OCI-LY7 (cell line): ENCODE measurements at regions not wholly inside any gene's neighbourhood (a gene's known extent, or its start where the extent isn't known, plus 50 kb on each side); places are given as distances from the start of the nearest gene placed in this dataset.

Experiments used
- BruUV-seq: library from RNA; stranded (reverse); fragments of 400-500 nt; replicated peaks from 2 replicates; lab custom pipeline; 2021; lab: Mats Ljungman, UMichigan
- CTCF ChIA-PET: fragments of 300-600 bp; sonication (Branson Sonifier 250); formaldehyde crosslinking; loops from one replicate; lab custom pipeline; 2022; ENCODE audit warnings: antibody characterized with exemption; ENCODE audit not compliant: unreplicated experiment; lab: Charles Lee
- POLR2A ChIA-PET: fragments of 300-600 bp; sonication (Branson Sonifier 250); formaldehyde crosslinking; loops from one replicate; lab custom pipeline; 2022; ENCODE audit warnings: antibody characterized with exemption; lab: Charles Lee
- DNase-seq: peaks from one replicate; pipeline ENCODE4 v3.0.0-alpha.2; 2015; ENCODE audit warnings: low spot score
- H2AFZ ChIP-seq: fragments of 200-600 bp; sonication (generic), shearing (Covaris generic); 2 replicates; pipeline ENCODE4 v1.6.1; 2014; ENCODE audit warnings: mild to moderate bottlenecking, antibody characterized with exemption, low read length, moderate library complexity
- H3K27ac ChIP-seq: fragments of 200-600 bp; sonication (generic); 2 replicates; pipeline ENCODE4 v1.5.1; 2014; ENCODE audit warnings: mixed run types, low read depth, mild to moderate bottlenecking, moderate library complexity, low read length, inconsistent platforms; ENCODE audit not compliant: poor library complexity, severe bottlenecking
- H3K36me3 ChIP-seq: fragments of 200-600 bp; sonication (generic); 2 replicates; pipeline ENCODE4 v1.6.1; 2014; ENCODE audit warnings: mild to moderate bottlenecking, antibody characterized with exemption, low read length, moderate library complexity, mixed read lengths; ENCODE audit not compliant: insufficient read depth
- H3K4me1 ChIP-seq: fragments of 200-600 bp; sonication (generic); 2 replicates; pipeline ENCODE4 v1.5.1; 2014; ENCODE audit warnings: mild to moderate bottlenecking, low read length; ENCODE audit not compliant: insufficient read depth, poor library complexity, severe bottlenecking
- H3K4me2 ChIP-seq: fragments of 200-600 bp; sonication (generic); 2 replicates; pipeline ENCODE4 v1.6.1; 2014; ENCODE audit warnings: mild to moderate bottlenecking, low read length
- H3K4me3 ChIP-seq: fragments of 200-600 bp; sonication (generic); 2 replicates; pipeline ENCODE4 v1.5.1; 2014; ENCODE audit warnings: mild to moderate bottlenecking, low read depth, low read length; ENCODE audit not compliant: poor library complexity, severe bottlenecking
- H3K79me2 ChIP-seq: fragments of 200-600 bp; sonication (generic); 2 replicates; pipeline ENCODE4 v1.6.1; 2016; ENCODE audit warnings: low read depth, mild to moderate bottlenecking, low read length, moderate library complexity, mixed read lengths; ENCODE audit not compliant: insufficient read depth
- H3K9me2 ChIP-seq: fragments of 200-600 bp; sonication (generic); 2 replicates; pipeline ENCODE4 v1.6.1; 2016; ENCODE audit warnings: mild to moderate bottlenecking, low read length, mixed read lengths; ENCODE audit not compliant: insufficient read depth
- H3K9me3 ChIP-seq: fragments of 200-600 bp; sonication (generic); 2 replicates; pipeline ENCODE4 v1.6.1; 2014; ENCODE audit warnings: mild to moderate bottlenecking, mixed run types, low read length, mixed read lengths
- H4K20me1 ChIP-seq: fragments of 200-600 bp; sonication (generic); 2 replicates; pipeline ENCODE4 v1.6.1; 2014; ENCODE audit warnings: mild to moderate bottlenecking, antibody characterized with exemption, low read length, moderate library complexity, mixed read lengths; ENCODE audit not compliant: insufficient read depth
- EZH2phosphoT487 ChIP-seq: fragments of 200-600 bp; sonication (generic); IDR thresholded peaks from 2 replicates; pipeline ENCODE4 v1.6.1; 2018; ENCODE audit warnings: low read depth, borderline replicate concordance, mild to moderate bottlenecking, mixed run types, antibody characterized with exemption, low read length, moderate library complexity, mixed read lengths
- intact Hi-C: fragments of 100-400 bp; cut with micrococcal nuclease; formaldehyde crosslinking; loops from one replicate; pipeline ENCODE4 v1.10.0; 2022; ENCODE audit not compliant: unreplicated experiment
- TF ChIP-seq, protein P1 (sequence below): fragments of 200-600 bp; sonication (generic); conservative IDR thresholded peaks from 2 replicates; pipeline ENCODE4 v1.5.1; 2014; ENCODE audit warnings: mild to moderate bottlenecking, antibody characterized with exemption, low read length, moderate library complexity, mixed read lengths

DNA sequence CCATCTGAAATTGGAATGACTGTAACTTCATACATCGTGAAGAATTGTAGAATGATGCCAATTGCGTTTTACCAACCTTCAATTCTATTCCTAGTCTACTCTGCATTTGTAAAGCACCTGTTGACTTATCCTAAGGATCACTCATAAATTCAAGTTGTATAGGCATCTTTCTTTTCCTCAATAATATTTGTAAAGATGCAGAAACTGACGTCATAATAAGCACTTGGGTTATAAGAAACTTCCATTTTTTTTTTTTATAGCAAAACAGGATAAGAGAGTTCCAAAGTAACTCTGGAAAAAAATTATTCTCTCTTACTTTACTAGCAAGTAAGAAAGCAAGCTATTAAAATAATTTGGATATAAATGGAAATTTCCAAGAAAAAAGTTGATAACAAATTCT, 1377.4 kb upstream of the ACVR2A start:
- no peak overlapping the region for H3K27ac ChIP-seq
- POLR2A ChIA-PET, result no interaction called here
- CTCF ChIA-PET, result no interaction called here
- no peaks in the 10 kb centered on the region for H3K36me3 ChIP-seq
- no TSS peak for BruUV-seq
- H3K4me2 ChIP-seq, result no peak overlapping the region
- intact Hi-C loops, result no loop called here
- H3K4me1 ChIP-seq, result no peaks in the 10 kb centered on the region
- no peaks in the 10 kb centered on the region for H4K20me1 ChIP-seq
- no peaks in the 10 kb centered on the region for H3K79me2 ChIP-seq
- no peak for TF ChIP-seq EZH2phosphoT487
- TF ChIP-seq, protein P1, sequence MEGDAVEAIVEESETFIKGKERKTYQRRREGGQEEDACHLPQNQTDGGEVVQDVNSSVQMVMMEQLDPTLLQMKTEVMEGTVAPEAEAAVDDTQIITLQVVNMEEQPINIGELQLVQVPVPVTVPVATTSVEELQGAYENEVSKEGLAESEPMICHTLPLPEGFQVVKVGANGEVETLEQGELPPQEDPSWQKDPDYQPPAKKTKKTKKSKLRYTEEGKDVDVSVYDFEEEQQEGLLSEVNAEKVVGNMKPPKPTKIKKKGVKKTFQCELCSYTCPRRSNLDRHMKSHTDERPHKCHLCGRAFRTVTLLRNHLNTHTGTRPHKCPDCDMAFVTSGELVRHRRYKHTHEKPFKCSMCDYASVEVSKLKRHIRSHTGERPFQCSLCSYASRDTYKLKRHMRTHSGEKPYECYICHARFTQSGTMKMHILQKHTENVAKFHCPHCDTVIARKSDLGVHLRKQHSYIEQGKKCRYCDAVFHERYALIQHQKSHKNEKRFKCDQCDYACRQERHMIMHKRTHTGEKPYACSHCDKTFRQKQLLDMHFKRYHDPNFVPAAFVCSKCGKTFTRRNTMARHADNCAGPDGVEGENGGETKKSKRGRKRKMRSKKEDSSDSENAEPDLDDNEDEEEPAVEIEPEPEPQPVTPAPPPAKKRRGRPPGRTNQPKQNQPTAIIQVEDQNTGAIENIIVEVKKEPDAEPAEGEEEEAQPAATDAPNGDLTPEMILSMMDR, result no peak
- no peak for DNase-seq
- no peaks in the 10 kb centered on the region for H3K9me3 ChIP-seq
- no peak overlapping the region for H3K4me3 ChIP-seq
- no peaks in the 10 kb centered on the region for H3K9me2 ChIP-seq
- no peak overlapping the region for H2AFZ ChIP-seq

DNA sequence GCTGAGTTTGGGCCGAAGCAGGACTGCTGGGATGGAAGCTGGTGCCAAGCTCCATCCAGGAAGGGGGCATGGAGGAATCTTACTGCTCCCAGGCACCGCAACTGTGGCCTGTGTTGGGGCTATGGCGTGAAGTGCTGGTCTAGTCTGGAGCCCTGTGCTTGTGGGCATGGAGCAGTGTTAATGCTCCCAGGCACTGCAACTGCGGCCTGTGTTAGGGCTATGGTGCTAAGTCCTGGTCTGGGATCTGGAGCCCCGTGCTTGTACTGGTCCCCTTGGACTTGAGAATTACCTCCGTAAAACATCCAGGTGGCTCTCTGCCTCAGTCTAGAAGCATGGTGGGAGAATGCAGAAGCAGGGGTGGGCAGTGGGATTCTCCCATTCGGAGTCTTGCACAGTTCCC, 1379.4 kb upstream of the ACVR2A start:
- Histone ChIP-seq H3K79me2 (no peaks in the 10 kb centered on the region), H3K9me3 (no peaks in the 10 kb centered on the region), H3K36me3 (no peaks in the 10 kb centered on the region), H2AFZ (no peak overlapping the region), H3K4me2 (no peak overlapping the region), H3K4me3 (no peak overlapping the region), H3K4me1 (no peaks in the 10 kb centered on the region), H3K9me2 (no peaks in the 10 kb centered on the region), H3K27ac (no peak overlapping the region), H4K20me1 (no peaks in the 10 kb centered on the region)
- intact Hi-C loops, result no loop called here
- no peak for DNase-seq
- TF ChIP-seq EZH2phosphoT487, result no peak
- TF ChIP-seq, protein P1, result no peak
- POLR2A ChIA-PET, result no interaction called here
- no TSS peak for BruUV-seq
- CTCF ChIA-PET, result no interaction called here

DNA sequence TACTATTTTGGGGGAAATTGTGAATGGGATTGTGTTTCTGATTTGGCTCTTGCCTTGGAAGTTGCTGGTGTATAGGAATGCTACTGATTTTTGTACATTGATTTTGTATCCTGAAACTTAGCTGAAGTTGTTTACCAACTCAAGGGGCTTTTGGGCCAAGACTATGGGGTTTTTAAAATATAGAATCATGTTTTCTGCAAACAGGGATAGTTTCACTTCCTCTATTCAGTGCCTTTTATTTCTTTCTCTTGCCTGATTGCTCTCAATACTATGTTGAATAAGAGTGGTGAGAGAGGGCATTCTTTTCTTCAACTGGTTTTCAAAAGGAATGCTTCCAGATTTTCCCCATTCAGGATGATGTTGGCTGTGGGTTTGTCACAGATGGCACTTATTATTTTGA, 1383.8 kb upstream of the ACVR2A start:
- no peaks in the 10 kb centered on the region for H3K4me1 ChIP-seq
- DNase-seq, result no peak
- H4K20me1 ChIP-seq, result no peaks in the 10 kb centered on the region
- no peaks in the 10 kb centered on the region for H3K9me3 ChIP-seq
- TF ChIP-seq, protein P1, result no peak
- no peak for TF ChIP-seq EZH2phosphoT487
- no peak overlapping the region for H2AFZ ChIP-seq
- no peaks in the 10 kb centered on the region for H3K9me2 ChIP-seq
- no peaks in the 10 kb centered on the region for H3K36me3 ChIP-seq
- H3K4me3 ChIP-seq, result no peak overlapping the region
- no TSS peak for BruUV-seq
- H3K4me2 ChIP-seq, result no peak overlapping the region
- H3K79me2 ChIP-seq, result no peaks in the 10 kb centered on the region
- ChIA-PET POLR2A (interaction anchor here (0.7 kb wide), 1 partner anchor 535 kb away, joined by 3 read pairs; no protein-coding TSS in a partner anchor), CTCF (no interaction called here)
- no peak overlapping the region for H3K27ac ChIP-seq
- intact Hi-C loops, result no loop called here
